ENCODE measurements at regions not wholly inside any gene's neighbourhood (a gene's known extent, or its start where the extent isn't known, plus 50 kb on each side); places are given as distances from the start of the nearest gene placed in this dataset.

GRCh38 chr7:17444673-17445072, 146.2 kb downstream of the AHR start:
- TF ChIP-seq CTCF (IDR thresholded peaks at IDR 0.05) (no peak), TAF1 (IDR thresholded peaks at IDR 0.05; ENCODE audit: borderline replicate concordance, low read depth, low read length) (no peak), EZH2phosphoT487 (IDR thresholded peaks at IDR 0.05; ENCODE audit: borderline replicate concordance, low read depth) (no peak), SMC3 (IDR thresholded peaks at IDR 0.05; ENCODE audit: low read depth, low read length) (no peak), MXI1 (IDR thresholded peaks at IDR 0.05; ENCODE audit: low read depth, low read length) (no peak), CHD2 (IDR thresholded peaks at IDR 0.05; ENCODE audit: low read length, partially characterized antibody) (no peak), NFIC (IDR thresholded peaks at IDR 0.05; ENCODE audit: borderline replicate concordance) (no peak), POLR2AphosphoS5 (IDR thresholded peaks at IDR 0.05; ENCODE audit: low read depth, low read length) (no peak)

Data from SK-N-SH (cell line).